ENCODE measurements at regions not wholly inside any gene's neighbourhood (a gene's known extent, or its start where the extent isn't known, plus 50 kb on each side); places are given as distances from the start of the nearest gene placed in this dataset.

GRCh38 chr18:46346213-46346612 lies 242.0 kb downstream of the HAUS1 start:
- DNase-seq (ENCODE audit: low spot score): no peak

GRCh38 chr18:46346896-46347630 lies 242.9 kb downstream of the HAUS1 start:
- DNase-seq (ENCODE audit: low spot score): no peak

- DNase-seq (ENCODE audit: low spot score): no peak
Observed at GRCh38 chr18:46350598-46351159, 246.5 kb downstream of the HAUS1 start.

- no peak for DNase-seq (ENCODE audit: low spot score)
Observed at GRCh38 chr18:46352520-46353250, 248.5 kb downstream of the HAUS1 start.

- DNase-seq (ENCODE audit: low spot score): no peak
Observed at GRCh38 chr18:46353460-46353859, 249.3 kb downstream of the HAUS1 start.

GRCh38 chr18:46356278-46357033 lies 252.3 kb downstream of the HAUS1 start:
- DNase-seq (ENCODE audit: low spot score): no peak

- no peak for DNase-seq (ENCODE audit: low spot score)
Observed at GRCh38 chr18:46360102-46360699, 256.0 kb downstream of the HAUS1 start.

GRCh38 chr18:46360866-46361265 lies 256.7 kb downstream of the HAUS1 start:
- DNase-seq (ENCODE audit: low spot score): no peak

GRCh38 chr18:46362533-46362932 lies 258.3 kb downstream of the HAUS1 start:
- no peak for DNase-seq (ENCODE audit: low spot score)

GRCh38 chr18:46364048-46364447 lies 259.9 kb downstream of the HAUS1 start:
- DNase-seq (ENCODE audit: low spot score): no peak

GRCh38 chr18:46366201-46366600 lies 262.0 kb downstream of the HAUS1 start:
- no peak for DNase-seq (ENCODE audit: low spot score)

- DNase-seq (ENCODE audit: low spot score): no peak
Observed at GRCh38 chr18:46366751-46367376, 262.7 kb downstream of the HAUS1 start.

- DNase-seq (ENCODE audit: low spot score): no peak
Observed at GRCh38 chr18:46369323-46369722, 265.1 kb downstream of the HAUS1 start.

- DNase-seq (ENCODE audit: low spot score): no peak
Observed at GRCh38 chr18:46370898-46371297, 266.7 kb downstream of the HAUS1 start.

- DNase-seq (ENCODE audit: low spot score): no peak
Observed at GRCh38 chr18:46372670-46373069, 268.5 kb downstream of the HAUS1 start.

- no peak for DNase-seq (ENCODE audit: low spot score)
Observed at GRCh38 chr18:46373131-46373530, 268.9 kb downstream of the HAUS1 start.

GRCh38 chr18:46373791-46374190 lies 269.6 kb downstream of the HAUS1 start:
- no peak for DNase-seq (ENCODE audit: low spot score)

- DNase-seq (ENCODE audit: low spot score): no peak
Observed at GRCh38 chr18:46374850-46375249, 270.7 kb downstream of the HAUS1 start.

GRCh38 chr18:46377557-46377956 lies 273.4 kb downstream of the HAUS1 start:
- DNase-seq (ENCODE audit: low spot score): no peak

GRCh38 chr18:46378126-46378863 lies 274.1 kb downstream of the HAUS1 start:
- DNase-seq (ENCODE audit: low spot score): no peak

- DNase-seq (ENCODE audit: low spot score): no peak
Observed at GRCh38 chr18:46378864-46379207, 274.7 kb downstream of the HAUS1 start.

All from NAMALWA (cell line).